GM21619 (cell line): ENCODE measurements at regions not wholly inside any gene's neighbourhood (a gene's known extent, or its start where the extent isn't known, plus 50 kb on each side); places are given as distances from the start of the nearest gene placed in this dataset.
"Not testable (repeated sequence)": the region's sequence is repeated elsewhere in the genome, so short reads cannot be mapped to it uniquely, and the experiment has no call there.

Experiments
- ATAC-seq: cut with Tn5 transposase; IDR thresholded peaks from one replicate; pipeline ENCODE4 v1.9.1; 2021; ENCODE audit not compliant: unreplicated experiment

DNA sequence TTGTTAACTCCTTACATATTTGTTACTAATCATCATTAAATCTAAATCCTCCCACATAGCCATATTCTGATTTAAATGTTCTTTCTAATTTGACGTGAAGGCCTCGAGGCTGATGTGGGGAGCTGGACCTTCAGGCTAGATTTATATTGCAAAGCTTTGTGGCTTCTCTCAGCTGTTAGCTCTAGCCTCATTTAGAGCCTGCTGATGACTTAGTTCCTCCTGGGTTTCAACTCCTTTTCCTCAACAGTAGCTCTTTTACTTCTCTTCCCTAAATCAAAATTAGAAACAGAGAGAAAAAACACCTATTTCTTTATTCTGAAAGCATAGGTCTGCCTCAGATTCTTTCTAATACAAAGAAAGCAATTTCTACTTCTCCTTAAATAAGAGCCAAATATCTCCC is 477.5 kb upstream of the CCDC196 start:
- ATAC-seq = no peak

DNA sequence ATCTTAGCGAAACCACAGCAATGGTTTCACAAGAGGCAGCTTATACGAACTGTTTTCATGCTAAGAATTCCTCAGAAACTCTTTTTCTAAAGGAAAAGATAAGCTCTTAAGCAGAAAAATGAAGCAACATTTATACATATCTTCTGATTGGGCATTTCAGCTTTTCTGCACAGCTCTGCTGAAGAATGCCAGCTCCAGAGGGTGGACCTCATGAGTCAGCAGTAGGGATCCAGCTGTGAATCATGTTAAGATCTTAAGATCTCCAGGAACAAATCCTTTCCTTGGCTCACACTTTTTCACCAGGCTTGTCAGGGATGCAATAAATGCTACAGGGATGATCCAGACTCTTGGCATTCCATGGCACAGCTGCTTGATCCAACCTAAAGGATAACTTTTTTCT is 477.1 kb upstream of the CCDC196 start:
- ATAC-seq = no peak

DNA sequence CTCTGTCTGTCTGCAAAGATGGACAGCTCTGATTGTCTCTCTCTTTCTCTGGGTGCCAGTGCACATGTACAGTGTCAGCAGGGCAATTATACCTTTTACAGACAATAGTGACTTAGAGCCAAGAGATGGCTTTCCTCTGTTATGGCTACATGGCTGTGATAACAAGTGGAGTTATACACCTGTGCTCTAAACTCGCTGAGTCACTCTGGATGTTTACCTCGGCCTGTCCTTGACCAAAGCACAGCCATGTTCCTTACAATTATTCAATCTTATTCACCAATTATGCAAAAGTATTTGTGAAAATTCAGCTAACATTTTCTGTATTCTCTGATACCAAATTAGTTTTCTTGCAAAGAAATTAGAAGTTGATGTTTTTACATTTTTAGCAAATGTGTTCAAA is 475.5 kb upstream of the CCDC196 start:
- ATAC-seq = no peak

DNA sequence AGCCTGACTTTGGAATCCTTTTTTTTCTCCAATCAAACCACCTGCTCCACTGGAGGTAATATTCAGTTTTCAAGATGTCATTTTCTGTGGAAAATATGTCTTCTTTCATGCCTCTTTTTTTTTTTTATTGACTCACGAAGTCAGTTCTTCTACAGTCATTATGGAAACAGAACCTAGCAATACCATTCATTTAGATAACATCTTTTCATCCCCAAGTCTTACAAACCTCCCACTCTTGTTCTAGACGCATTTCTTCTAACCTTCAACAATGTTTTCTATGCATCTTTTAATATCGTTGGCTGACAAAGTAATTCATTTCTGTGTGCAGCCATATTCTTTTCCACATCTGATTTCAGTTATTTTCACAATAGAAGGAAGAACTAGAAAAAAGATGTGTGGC is 474.3 kb upstream of the CCDC196 start:
- ATAC-seq = no peak

DNA sequence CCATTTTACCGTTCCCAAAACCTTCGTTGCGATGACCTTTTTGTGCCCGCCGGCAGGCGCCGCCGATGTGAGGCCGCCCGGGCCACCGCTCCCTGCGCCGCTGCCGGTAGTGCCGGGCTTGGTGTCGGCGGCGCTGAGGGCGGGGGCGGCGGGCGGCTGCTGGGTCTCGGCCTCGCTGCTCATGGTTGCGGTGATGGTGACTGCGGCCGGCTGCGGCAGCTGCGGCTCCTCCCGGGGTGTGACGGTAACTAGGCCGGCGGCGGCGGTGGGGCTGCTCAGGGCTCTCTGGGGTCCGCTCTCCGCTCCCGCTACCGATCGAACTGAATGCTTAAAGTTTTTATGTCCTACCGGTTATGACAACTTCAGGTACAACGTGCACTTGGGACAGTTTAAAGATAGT is 472.6 kb upstream of the CCDC196 start:
- ATAC-seq = not testable (repeated sequence)

DNA sequence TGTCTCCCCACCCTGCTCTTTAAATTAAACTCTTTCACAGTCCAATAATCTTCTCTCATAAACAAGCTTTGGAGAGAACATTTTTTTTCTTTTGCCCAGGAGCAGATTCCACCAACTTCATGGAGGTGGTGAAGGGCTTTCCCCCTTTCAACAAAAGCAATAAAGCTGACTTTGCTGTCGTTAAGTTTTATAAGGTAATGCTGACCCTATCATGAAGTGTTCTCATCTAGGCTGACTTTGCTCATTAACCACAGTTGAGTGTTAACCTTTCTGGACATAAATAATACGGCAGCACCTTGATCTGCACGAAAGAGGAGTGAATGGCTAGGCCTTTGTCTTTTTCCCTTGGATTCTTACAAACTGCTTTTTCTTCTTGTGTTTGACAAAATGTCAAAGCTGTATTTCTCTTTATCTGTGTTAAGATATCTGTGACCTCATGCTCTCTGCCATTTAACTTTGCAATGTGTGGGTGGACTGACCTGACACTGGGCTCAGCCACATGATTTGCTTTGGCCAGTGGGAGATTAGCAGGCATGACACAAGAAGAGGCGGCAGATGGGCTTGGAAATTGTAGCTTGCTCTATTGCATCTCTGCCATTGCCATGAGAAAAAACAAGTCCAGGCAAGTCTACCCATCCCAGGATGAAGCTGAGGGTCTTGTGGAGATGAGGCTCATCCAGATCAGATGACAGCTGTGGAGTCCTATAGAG is 470.9 kb upstream of the CCDC196 start:
- ATAC-seq = no peak

DNA sequence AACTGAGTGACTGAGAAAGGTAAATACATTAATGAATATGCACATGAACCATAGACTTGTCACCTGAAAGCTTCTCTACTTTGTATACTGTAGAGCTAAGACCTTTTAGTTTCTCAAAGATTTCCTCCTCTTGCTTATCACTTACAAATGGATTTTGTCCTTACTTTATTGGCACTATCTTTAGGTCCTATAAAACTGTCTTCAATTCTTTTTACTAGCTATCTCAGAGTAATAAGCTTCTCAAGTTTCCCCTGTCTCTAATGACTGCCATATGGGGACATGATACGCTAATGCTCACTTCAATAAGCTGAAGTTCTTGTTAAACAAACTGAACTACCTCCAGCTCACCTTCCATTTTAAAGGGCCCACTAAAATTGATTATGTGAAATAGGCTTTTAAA is 468.2 kb upstream of the CCDC196 start:
- no peak for ATAC-seq

DNA sequence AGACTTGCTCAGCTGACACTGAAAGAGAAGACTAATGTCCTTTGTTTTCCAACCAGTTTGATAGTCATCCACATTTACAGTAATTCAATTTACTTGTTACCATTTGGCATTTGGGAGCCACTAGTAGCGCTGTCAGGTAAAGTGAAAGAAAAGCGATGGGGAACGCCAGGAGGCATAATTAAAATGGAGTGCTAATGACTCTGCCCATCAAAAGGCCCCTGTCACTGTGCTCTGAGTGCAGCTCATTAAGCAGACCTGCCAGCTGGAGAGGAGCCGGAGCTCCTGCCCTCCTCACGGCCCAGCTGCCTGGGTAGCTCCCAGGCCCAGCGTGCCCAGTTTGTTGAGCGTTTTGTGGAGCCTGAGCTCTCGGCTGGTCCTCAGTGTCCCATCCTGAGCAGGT is 463.6 kb upstream of the CCDC196 start:
- ATAC-seq = no peak

DNA sequence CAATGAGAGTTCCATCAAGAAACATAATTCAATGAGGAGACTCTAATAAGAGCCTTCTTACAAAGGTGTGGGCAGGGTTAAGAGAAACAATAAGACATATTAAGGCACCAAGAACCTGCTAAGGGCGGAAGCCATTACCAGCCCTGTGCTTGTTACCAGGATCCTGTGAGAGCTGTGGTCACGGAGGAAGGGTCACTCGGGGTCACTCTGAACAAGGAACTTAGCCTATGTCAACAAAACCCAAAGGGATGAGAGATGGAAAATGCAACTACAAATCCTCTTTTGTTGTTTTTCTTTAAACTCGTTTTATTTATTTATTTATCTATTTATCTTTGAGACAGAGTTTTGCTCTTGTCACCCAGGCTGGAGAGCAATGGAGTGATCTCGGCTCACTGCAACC is 460.4 kb upstream of the CCDC196 start:
- ATAC-seq = no peak

DNA sequence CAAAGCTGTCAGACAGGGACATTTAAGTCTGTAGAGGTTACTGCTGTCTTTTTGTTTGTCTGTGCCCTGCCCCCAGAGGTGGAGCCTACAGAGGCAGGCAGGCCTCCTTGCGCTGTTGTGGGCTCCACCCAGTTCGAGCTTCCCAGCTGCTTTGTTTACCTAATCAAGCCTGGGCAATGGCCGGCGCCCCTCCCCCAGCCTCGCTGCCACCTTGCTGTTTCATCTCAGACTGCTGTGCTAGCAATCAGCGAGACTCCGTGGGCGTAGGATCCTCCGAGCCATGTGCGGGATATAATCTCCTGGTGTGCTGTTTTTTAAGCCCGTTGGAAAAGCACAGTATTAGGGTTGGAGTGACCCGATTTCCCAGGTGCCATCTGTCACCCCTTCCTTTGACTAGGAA is 454.2 kb upstream of the CCDC196 start:
- not testable (repeated sequence) for ATAC-seq

DNA sequence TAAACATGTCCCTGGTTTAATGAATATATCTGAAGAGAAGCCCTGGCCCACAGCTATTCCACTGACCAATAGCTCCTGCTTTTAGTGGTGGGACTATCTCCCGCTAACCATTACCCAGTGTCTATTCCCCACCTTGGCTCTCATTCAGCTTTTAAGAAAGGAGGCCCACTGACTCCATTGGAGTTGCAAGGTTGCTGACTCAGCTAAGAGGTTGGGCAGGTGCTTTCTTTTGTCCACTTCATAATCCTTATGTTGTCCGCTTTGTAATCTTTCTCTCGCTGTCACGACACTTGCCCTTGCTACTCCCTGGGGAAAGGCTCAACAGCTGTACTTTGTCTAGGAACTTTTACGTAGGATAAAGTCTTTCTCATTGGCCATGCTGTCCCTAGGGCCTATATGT is 453.4 kb upstream of the CCDC196 start:
- no peak for ATAC-seq

DNA sequence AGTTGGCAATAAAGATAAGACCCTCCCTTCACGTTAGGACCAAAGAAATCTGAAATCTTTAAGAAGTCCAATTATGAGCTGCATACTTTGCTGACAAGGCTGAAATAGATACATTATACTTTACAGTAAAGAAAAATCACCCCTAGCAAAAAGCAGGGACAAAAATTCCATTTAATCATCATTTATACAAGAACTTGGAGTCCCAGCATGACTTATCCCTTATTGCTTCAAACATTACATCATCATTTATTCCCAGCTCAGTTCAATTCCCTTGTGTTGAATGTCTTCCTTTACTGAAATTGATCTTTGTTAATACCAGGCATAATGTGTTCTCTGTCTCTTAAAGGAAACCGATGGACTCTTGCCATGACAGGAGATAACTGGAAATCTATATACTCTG is 449.6 kb upstream of the CCDC196 start:
- ATAC-seq = no peak

DNA sequence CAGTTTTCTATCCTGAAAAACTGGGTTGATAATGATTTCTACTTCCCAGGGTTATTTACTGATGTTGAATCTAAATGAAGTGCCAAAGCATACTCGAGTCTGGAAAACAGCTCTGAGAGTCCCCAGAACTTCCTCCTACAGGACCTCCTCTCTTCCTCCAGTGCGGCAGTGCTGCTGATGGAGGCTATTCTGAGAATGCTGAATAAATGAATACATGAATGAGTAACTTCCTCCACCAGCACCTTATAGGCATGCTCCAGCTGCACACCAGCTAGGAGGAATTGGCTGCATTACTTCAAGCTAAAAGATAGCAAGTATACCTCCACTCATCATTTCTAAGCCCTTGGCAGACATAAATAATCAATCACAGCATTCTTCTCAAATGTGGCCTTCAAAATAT is 448.8 kb upstream of the CCDC196 start:
- no peak for ATAC-seq

DNA sequence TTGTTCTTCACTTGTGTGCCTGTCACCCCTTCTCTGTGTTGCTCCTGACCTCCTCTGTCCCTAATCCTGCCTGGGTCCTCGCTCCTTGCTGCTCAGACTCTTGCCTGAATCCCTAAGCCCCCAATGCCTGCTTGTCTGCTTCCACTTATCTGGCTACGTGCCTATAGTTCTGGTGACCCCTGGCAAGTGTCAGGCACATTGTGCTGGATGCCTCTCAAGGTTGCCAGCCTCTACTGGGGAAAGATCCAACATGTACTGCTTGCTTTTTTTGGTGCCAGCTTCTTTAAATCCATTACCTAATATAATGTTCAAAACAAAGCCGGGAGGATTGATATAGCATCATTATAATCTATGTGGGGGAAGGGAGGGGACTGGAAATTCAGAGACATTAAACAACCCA is 448.0 kb upstream of the CCDC196 start:
- ATAC-seq = no peak

DNA sequence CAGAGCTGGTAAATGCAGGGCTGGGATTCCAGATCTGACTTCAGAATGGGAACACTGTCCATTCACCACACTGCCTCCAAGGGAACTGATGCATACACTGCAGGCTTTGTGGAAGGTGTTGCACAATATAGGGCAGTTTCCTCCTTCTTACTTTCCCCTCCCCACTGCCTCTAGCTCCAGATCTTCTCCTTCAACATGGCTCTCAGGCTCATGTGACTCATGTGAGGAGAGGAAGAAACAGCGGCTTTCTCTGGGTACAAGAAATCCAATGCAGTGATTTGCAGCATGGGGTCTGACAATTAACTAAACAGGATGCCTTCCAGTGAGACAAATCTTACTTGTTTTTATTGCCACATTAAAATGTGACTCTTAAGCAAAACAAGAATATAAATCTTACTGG is 447.6 kb upstream of the CCDC196 start:
- ATAC-seq = no peak

DNA sequence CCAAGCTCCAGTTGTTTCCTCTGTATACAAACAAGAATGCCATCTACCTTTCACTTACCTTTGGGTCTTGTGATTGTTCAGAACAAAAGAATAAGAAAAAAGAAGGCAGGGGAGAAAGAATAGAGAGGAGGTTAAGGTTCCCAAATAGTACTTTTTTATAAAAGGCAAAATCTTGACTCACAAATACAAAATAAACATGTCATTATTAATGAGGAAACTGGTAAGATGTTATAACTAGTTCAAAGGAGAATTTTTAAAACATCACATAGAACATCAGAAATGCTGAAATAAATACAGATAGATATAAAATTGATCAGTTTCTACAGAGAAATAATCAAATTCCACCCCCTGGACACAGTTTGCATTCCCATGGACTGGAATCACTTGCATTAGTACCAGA is 446.7 kb upstream of the CCDC196 start:
- no peak for ATAC-seq

DNA sequence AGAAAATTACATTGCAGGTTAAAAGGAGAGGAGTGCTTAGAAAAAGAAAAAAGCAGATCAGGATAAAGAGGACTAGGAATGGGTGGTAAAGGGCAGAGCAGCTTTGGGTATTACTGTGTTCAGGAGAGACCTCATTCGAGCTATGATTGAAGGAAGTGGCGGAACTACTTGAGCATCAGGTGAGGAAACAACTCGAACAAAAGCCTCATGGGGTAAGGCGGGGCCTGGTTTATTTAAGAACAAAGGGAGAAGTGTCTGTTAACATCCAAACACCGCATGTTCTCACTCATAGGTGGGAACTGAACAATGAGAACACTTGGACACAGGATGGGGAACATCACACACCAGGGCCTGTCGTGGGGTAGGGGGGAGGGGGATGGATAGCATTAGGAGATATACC is 444.6 kb upstream of the CCDC196 start:
- ATAC-seq = no peak

DNA sequence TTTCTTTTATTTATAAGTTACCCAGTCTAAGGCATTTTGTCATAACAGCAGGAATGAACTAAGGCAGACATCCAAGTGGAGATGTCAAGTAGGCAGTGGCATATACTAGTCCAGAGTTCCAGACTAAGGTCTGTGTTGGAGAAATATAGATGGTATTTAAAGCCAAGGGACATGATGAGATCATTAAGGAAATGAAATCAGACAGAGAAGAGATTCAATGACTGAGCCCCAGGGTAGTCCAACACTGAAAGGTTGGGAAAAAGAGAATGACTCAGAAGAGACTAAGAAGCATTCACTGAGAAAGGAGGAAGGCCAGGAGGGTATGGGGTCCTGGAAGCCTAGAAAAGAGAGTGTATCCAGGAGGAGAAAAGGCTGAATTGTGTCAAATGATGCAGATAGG is 442.2 kb upstream of the CCDC196 start:
- ATAC-seq = no peak

DNA sequence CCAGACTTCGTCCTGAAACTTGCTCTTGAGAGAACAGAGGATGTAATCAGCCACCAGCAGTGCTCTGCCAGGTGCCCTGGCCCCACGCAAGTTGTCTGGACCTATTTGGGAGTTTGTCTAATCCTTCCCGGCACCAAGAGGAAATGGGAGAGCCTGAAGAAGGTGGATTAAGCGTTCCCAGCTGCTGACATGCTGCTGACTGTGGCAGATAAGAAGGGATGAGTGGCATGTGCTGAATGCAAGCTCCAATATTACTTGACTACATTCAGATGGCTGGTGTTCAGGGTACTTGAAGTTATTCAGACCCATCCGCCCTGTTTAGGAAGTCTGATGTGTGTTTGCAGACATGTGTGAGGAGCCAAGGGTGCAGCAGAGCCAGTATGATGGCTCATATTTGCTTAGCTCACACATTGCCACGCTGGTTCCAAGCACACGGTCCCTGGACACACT is 440.6 kb upstream of the CCDC196 start:
- ATAC-seq = no peak

DNA sequence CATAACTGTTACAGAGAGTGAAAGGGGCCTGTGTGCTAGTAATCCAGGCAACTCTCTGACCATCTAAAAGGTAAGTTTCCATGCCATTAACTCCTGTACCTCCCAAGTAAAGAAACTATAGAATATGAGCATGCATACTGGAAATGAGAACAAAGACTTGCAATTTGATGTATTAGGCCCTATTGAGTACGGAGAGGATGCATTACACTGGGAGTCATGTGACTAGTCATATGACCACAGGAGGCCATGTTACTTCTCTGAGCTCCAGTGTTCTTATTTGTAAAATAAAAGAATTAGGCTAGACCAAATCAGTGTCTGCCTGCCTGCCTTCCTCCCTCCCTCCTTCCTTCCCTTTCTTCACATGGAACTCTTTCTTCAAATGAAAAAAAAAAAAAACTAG is 440.1 kb upstream of the CCDC196 start:
- ATAC-seq = no peak

DNA sequence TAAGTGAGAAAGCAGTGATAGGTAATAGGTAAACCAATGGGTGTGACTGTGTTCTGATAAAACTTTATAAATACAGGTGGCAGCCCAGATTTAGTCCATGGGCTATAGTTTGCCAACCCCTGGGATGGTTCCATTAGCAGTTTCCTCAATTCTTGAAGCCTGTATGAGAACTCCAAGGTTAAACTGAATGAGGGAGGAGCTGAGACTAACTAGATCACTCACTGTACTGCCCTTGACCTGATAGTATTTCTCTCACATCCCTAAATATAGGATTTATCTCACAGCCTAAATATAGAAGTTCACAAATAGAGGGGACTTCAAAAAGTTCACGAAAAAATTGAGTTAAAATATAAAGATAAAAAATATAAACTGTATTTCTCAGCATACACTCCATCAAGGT is 439.6 kb upstream of the CCDC196 start:
- ATAC-seq = no peak

DNA sequence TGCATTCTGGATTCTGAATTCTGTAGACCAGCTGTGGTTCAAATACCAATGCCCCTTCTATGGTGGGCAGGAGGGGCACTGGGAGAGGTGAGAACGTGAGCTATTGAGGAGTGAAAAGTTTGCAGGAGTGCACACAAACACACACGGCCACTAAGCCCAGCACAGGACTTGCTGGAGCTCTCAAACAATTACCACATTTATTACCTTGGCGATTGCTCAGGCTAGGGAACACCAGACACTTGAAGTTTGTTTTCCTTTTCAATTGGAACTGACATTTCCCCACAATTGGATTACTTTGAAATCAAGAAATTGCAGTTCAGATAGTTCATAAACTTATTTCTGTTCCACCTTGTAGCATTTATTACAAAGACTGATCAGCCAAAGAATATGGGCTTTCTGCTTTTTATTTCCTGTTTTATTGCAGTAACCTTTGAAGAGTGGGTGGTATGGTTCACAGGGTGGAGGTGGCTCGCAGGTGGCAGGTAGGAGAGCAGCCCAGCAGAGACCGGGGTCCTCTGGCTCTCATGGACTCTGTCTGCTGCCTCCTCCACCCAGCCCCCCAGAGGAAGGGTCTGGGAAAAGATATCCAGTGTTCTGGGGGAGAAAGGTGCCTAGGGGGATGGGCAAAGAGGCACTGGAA is 429.8 kb upstream of the CCDC196 start:
- ATAC-seq = no peak

DNA sequence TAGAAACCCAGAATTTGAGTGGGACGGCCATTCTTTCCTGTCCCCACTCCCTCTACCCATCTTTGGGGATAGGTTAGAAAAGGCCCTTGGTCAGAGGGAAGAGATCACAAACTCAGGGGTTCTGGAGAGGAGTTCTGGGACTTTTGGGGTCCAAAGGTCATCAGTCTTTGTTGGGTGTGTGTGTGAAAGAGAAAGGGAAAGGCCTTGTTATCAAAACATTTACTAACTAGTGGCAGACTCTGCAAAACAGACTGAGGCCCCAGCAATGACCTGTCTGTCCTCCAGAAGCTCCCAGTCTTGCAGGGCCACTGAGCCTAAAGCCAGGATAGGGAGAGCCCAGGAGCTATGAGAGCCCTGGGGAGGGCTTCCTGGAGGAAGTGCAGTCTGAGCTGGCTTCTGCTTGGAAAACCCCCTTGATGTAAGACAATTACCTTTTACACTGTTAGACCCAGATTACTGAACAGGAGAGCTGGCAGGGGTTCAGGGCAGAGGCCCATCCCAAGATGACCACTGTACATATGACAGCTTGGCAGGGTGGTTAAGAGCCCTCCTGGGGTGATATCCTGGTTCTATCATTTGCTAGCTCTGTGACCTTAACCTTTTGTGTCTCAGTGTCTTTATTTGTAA is 429.1 kb upstream of the CCDC196 start:
- ATAC-seq = no peak
